ENCODE measurements at regions not wholly inside any gene's neighbourhood (a gene's known extent, or its start where the extent isn't known, plus 50 kb on each side); places are given as distances from the start of the nearest gene placed in this dataset.

DNA sequence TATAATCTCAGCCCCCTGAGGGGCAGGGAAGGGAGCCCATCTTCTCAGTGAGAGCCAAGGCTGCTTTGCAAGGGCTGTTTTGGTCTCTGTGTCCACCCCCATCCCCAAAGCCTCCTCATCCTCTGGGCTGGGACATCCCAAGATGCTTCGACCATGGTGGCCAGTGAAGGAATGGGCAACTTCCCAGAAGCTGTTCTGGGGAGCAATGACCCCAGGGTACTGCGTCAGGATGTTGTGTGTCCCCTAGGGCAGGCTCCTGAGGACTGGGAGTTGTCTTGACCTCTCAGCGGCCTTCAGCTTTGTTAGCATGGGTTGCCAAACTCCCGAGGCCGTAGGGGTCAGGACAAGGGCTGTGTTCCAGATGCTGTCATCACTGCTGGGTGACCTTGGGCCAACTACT lies 238.4 kb upstream of the POU3F1 start:
- no peaks in the 10 kb centered on the region for H3K9me2 ChIP-seq (ENCODE audit: low read depth, low read length)
- no peaks in the 10 kb centered on the region for H3K36me3 ChIP-seq (ENCODE audit: insufficient read depth, low read length)
- H3K27me3 ChIP-seq (ENCODE audit: insufficient read depth, low read length) = no peaks in the 10 kb centered on the region; the same call in 1 of the 2 replicates
- no peak overlapping the region for H3K4me2 ChIP-seq (ENCODE audit: low read length)
- no peaks in the 10 kb centered on the region for H3K4me1 ChIP-seq (ENCODE audit: insufficient read depth, low read length, severe bottlenecking)
- H3F3A ChIP-seq (ENCODE audit: insufficient read depth, low read length) = no peaks in the 10 kb centered on the region
- no peak overlapping the region for H2AFZ ChIP-seq (ENCODE audit: low read length)
- no peak overlapping the region for H3K9ac ChIP-seq (ENCODE audit: low read length)
- H3K79me2 ChIP-seq (ENCODE audit: insufficient read depth, low read length) = no peaks in the 10 kb centered on the region
- no peaks in the 10 kb centered on the region for H3K9me3 ChIP-seq (ENCODE audit: low read length)
- H3K4me3 ChIP-seq (ENCODE audit: low read depth, low read length, poor library complexity, severe bottlenecking) = no peak overlapping the region
- H3K27ac ChIP-seq (ENCODE audit: low read depth, low read length, poor library complexity, severe bottlenecking) = no peak overlapping the region
- H4K20me1 ChIP-seq (ENCODE audit: insufficient read depth, low read length) = no peaks in the 10 kb centered on the region
- TF ChIP-seq, protein P1, sequence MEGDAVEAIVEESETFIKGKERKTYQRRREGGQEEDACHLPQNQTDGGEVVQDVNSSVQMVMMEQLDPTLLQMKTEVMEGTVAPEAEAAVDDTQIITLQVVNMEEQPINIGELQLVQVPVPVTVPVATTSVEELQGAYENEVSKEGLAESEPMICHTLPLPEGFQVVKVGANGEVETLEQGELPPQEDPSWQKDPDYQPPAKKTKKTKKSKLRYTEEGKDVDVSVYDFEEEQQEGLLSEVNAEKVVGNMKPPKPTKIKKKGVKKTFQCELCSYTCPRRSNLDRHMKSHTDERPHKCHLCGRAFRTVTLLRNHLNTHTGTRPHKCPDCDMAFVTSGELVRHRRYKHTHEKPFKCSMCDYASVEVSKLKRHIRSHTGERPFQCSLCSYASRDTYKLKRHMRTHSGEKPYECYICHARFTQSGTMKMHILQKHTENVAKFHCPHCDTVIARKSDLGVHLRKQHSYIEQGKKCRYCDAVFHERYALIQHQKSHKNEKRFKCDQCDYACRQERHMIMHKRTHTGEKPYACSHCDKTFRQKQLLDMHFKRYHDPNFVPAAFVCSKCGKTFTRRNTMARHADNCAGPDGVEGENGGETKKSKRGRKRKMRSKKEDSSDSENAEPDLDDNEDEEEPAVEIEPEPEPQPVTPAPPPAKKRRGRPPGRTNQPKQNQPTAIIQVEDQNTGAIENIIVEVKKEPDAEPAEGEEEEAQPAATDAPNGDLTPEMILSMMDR (IDR thresholded peaks at IDR 0.05; ENCODE audit: low read length) = no peak
- no peak for TF ChIP-seq EZH2 (IDR thresholded peaks at IDR 0.05; ENCODE audit: borderline replicate concordance, low read length)

DNA sequence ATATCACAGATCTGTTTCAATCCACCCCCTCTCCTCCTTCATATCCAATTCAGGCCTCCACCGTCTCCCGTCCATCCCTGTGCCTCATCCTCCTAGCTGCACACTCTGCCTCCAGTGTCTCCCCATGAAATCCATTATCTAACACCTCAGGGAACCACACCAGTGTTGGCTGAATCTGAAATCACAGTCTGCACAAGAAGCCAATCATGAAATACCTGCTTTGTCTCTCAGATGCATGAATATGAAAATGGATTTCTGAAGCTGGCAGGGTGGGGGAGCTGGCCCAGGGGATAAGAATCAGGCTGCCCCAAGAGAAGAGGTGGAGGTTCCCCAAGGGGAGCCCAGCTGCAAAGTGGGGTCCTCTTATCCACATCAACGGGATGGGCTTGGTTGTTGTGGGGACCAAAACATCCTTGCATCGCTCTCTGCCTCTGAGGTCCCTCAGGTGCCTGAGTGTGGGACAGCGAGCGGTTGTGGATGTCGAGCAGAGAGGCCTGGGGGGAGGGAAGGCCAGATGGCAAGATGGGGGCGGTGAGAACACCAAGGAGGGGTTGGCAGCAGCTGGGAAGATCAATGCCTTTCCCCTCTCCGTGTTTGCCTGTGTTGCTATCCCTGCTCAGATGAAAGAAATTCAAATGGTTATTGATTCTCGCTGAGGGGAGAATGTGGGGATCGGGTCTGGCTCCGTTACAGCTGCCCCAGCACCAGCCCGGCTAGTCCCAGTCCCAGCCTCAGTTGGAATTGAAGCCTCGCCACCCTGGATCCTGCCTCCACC lies 237.3 kb upstream of the POU3F1 start:
- Histone ChIP-seq H3F3A (ENCODE audit: insufficient read depth, low read length) (no peaks in the 10 kb centered on the region), H3K9me3 (ENCODE audit: low read length) (no peaks in the 10 kb centered on the region), H4K20me1 (ENCODE audit: insufficient read depth, low read length) (no peaks in the 10 kb centered on the region), H3K9ac (ENCODE audit: low read length) (no peak overlapping the region), H3K79me2 (ENCODE audit: insufficient read depth, low read length) (no peaks in the 10 kb centered on the region), H3K27me3 (ENCODE audit: insufficient read depth, low read length) (no peaks in the 10 kb centered on the region; the same call in 1 of the 2 replicates), H2AFZ (ENCODE audit: low read length) (no peak overlapping the region), H3K9me2 (ENCODE audit: low read depth, low read length) (no peaks in the 10 kb centered on the region), H3K4me1 (ENCODE audit: insufficient read depth, low read length, severe bottlenecking) (no peaks in the 10 kb centered on the region), H3K4me2 (ENCODE audit: low read length) (no peak overlapping the region), H3K36me3 (ENCODE audit: insufficient read depth, low read length) (no peaks in the 10 kb centered on the region), H3K27ac (ENCODE audit: low read depth, low read length, poor library complexity, severe bottlenecking) (no peak overlapping the region), H3K4me3 (ENCODE audit: low read depth, low read length, poor library complexity, severe bottlenecking) (no peak overlapping the region)
- TF ChIP-seq EZH2 (IDR thresholded peaks at IDR 0.05; ENCODE audit: borderline replicate concordance, low read length) = no peak
- TF ChIP-seq, protein P1 (IDR thresholded peaks at IDR 0.05; ENCODE audit: low read length) = no peak

DNA sequence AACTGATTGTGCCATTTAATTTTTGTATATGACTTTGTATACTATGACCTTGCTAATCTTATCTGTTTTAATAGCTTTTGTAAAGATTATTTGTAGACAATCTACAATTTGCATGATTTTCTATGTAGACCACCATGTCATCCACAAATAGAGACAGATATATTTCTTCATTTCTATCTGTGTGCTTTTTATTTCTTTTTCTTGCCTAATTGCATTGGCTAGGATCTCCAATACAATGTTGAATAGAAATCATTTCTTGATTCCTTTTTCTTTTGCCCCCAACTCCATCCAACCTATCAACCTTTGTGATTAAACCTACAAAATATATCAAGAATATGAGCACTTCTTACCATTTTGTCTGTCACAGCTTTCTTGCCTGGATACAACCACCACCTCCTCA lies 232.6 kb upstream of the POU3F1 start:
- Histone ChIP-seq H3K4me2 (ENCODE audit: low read length) (no peak overlapping the region), H3K79me2 (ENCODE audit: insufficient read depth, low read length) (no peaks in the 10 kb centered on the region), H3K9me3 (ENCODE audit: low read length) (no peaks in the 10 kb centered on the region), H4K20me1 (ENCODE audit: insufficient read depth, low read length) (no peaks in the 10 kb centered on the region), H3K9ac (ENCODE audit: low read length) (no peak overlapping the region), H3K27ac (ENCODE audit: low read depth, low read length, poor library complexity, severe bottlenecking) (no peak overlapping the region), H3K36me3 (ENCODE audit: insufficient read depth, low read length) (no peaks in the 10 kb centered on the region), H3K27me3 (ENCODE audit: insufficient read depth, low read length) (0 out of 2 replicates have a peak, but pooled peaks cover 3% of the 10 kb centered on the region), H2AFZ (ENCODE audit: low read length) (no peak overlapping the region), H3K9me2 (ENCODE audit: low read depth, low read length) (no peaks in the 10 kb centered on the region), H3K4me3 (ENCODE audit: low read depth, low read length, poor library complexity, severe bottlenecking) (no peak overlapping the region), H3K4me1 (ENCODE audit: insufficient read depth, low read length, severe bottlenecking) (no peaks in the 10 kb centered on the region), H3F3A (ENCODE audit: insufficient read depth, low read length) (no peaks in the 10 kb centered on the region)
- TF ChIP-seq, protein P1 (IDR thresholded peaks at IDR 0.05; ENCODE audit: low read length) = no peak
- TF ChIP-seq EZH2 (IDR thresholded peaks at IDR 0.05; ENCODE audit: borderline replicate concordance, low read length) = no peak

Data from OCI-LY1 (cell line).